ENCODE measurements at regions not wholly inside any gene's neighbourhood (a gene's known extent, or its start where the extent isn't known, plus 50 kb on each side); places are given as distances from the start of the nearest gene placed in this dataset.

GRCh38 chr2:20560891-20561636 is 89.8 kb downstream of the HS1BP3 start:
- no peaks in the 10 kb centered on the region for H3K36me3 ChIP-seq (ENCODE audit: control insufficient read depth, insufficient read depth, low read length)
- no peaks in the 10 kb centered on the region for H3K9me1 ChIP-seq (ENCODE audit: control insufficient read depth, insufficient read depth, low read length)
- no peak for DNase-seq (ENCODE audit: extremely low read depth in 1 of 4, low spot score in 3 of 4)
- no peak overlapping the region for H3K9ac ChIP-seq (ENCODE audit: insufficient read depth in 1 of 2, low read depth in 2 of 2, low read length in 2 of 2)
- WGBS (ENCODE audit: insufficient coverage, low coverage, missing lambda C conversion rate), result 24% methylated on average over 5 of the region's 5 CpGs
- H4K20me1 ChIP-seq (replicated peaks; ENCODE audit: control insufficient read depth, insufficient read depth, low read length), result no peaks in the 10 kb centered on the region
- BruUV-seq (replicated peaks), result no TSS peak
- no peak overlapping the region for H3K4me3 ChIP-seq
- H3K27me3 ChIP-seq (ENCODE audit: control insufficient read depth in 2 of 2, insufficient read depth in 2 of 2, low read length in 2 of 2), result peaks cover 0 to 45% of the 10 kb centered on the region in 2 experiments; a peak in 2 of 5 replicates
- no peak overlapping the region for H3K27ac ChIP-seq (ENCODE audit: extremely low read depth, low read depth, low read length)
- ChIA-PET CTCF (ENCODE audit: low intra/inter-chr PET ratio) (no interaction called here), POLR2A (interaction anchor here (1.4 kb wide), 1 partner anchor 11 kb away, joined by 3 read pairs; no protein-coding TSS in a partner anchor)
- no peak overlapping the region for H3K4me2 ChIP-seq (ENCODE audit: insufficient read depth, low read length)
- no peaks in the 10 kb centered on the region for H3K79me2 ChIP-seq (ENCODE audit: control insufficient read depth, insufficient read depth, low read length)
- intact Hi-C loops (cut with micrococcal nuclease) (no loop called here), in situ Hi-C loops (cut with MboI) (no loop called here)
- no peak overlapping the region for H2AFZ ChIP-seq (ENCODE audit: low read depth, low read length)
- no peaks in the 10 kb centered on the region for H3K9me3 ChIP-seq (replicated peaks; ENCODE audit: control insufficient read depth, insufficient read depth, low read depth, low read length)
- peaks cover 0 to 12% of the 10 kb centered on the region in 2 experiments; a peak in 3 of 5 replicates for H3K4me1 ChIP-seq (replicated peaks in 1 of 2; ENCODE audit: control insufficient read depth in 2 of 2, insufficient read depth in 2 of 2, low read length in 2 of 2)
- ATAC-seq, result no peak; the same call in 2 of the 3 replicates
- no peak for FAIRE-seq
- no peak for TF ChIP-seq BDP1 (IDR thresholded peaks at IDR 0.05; ENCODE audit: insufficient read depth, insufficient read length)
- TF ChIP-seq, protein P1, sequence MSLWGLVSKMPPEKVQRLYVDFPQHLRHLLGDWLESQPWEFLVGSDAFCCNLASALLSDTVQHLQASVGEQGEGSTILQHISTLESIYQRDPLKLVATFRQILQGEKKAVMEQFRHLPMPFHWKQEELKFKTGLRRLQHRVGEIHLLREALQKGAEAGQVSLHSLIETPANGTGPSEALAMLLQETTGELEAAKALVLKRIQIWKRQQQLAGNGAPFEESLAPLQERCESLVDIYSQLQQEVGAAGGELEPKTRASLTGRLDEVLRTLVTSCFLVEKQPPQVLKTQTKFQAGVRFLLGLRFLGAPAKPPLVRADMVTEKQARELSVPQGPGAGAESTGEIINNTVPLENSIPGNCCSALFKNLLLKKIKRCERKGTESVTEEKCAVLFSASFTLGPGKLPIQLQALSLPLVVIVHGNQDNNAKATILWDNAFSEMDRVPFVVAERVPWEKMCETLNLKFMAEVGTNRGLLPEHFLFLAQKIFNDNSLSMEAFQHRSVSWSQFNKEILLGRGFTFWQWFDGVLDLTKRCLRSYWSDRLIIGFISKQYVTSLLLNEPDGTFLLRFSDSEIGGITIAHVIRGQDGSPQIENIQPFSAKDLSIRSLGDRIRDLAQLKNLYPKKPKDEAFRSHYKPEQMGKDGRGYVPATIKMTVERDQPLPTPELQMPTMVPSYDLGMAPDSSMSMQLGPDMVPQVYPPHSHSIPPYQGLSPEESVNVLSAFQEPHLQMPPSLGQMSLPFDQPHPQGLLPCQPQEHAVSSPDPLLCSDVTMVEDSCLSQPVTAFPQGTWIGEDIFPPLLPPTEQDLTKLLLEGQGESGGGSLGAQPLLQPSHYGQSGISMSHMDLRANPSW (CRISPR knock-in tag; IDR thresholded peaks at IDR 0.05), result no peak
- TF ChIP-seq FOXO4 (CRISPR knock-in tag; IDR thresholded peaks at IDR 0.05), result no peak
- TF ChIP-seq ZNF717 (CRISPR knock-in tag; IDR thresholded peaks at IDR 0.05), result no peak
- TF ChIP-seq, protein P2, sequence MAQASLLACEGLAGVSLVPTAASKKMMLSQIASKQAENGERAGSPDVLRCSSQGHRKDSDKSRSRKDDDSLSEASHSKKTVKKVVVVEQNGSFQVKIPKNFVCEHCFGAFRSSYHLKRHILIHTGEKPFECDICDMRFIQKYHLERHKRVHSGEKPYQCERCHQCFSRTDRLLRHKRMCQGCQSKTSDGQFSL (CRISPR knock-in tag; IDR thresholded peaks at IDR 0.05), result no peak
- TF ChIP-seq, protein P2 (tag; IDR thresholded peaks at IDR 0.05), result no peak
